ENCODE measurements at regions not wholly inside any gene's neighbourhood (a gene's known extent, or its start where the extent isn't known, plus 50 kb on each side); places are given as distances from the start of the nearest gene placed in this dataset.
"Not testable (repeated sequence)": the region's sequence is repeated elsewhere in the genome, so short reads cannot be mapped to it uniquely, and the experiment has no call there.

- no peak for DNase-seq (ENCODE audit: low read depth)
Observed at GRCh38 chr2:207328944-207329386, 163.2 kb upstream of the KLF7 start.

GRCh38 chr2:207330912-207331311 lies 165.2 kb upstream of the KLF7 start:
- DNase-seq (ENCODE audit: low read depth): no peak

GRCh38 chr2:207331674-207332073 lies 165.9 kb upstream of the KLF7 start:
- no peak for DNase-seq (ENCODE audit: low read depth)

GRCh38 chr2:207332480-207333212 lies 166.9 kb upstream of the KLF7 start:
- no peak for DNase-seq (ENCODE audit: low read depth)

GRCh38 chr2:207333599-207334300 lies 168.0 kb upstream of the KLF7 start:
- no peak for DNase-seq (ENCODE audit: low read depth)

GRCh38 chr2:207334301-207334623 lies 168.5 kb upstream of the KLF7 start:
- no peak for DNase-seq (ENCODE audit: low read depth)

GRCh38 chr2:207334624-207335371 lies 169.1 kb upstream of the KLF7 start:
- DNase-seq (ENCODE audit: low read depth): no peak

GRCh38 chr2:207337234-207338219 lies 171.8 kb upstream of the KLF7 start:
- DNase-seq (ENCODE audit: low read depth): no peak

- DNase-seq (ENCODE audit: low read depth): no peak
Observed at GRCh38 chr2:207338220-207338607, 172.5 kb upstream of the KLF7 start.

- DNase-seq (ENCODE audit: low read depth): no peak
Observed at GRCh38 chr2:207338610-207339009, 172.9 kb upstream of the KLF7 start.

- DNase-seq (ENCODE audit: low read depth): no peak
Observed at GRCh38 chr2:207341112-207341750, 175.5 kb upstream of the KLF7 start.

GRCh38 chr2:207341804-207342203 lies 176.1 kb upstream of the KLF7 start:
- DNase-seq (ENCODE audit: low read depth): no peak

GRCh38 chr2:207344596-207345394 lies 179.0 kb upstream of the KLF7 start:
- DNase-seq (ENCODE audit: low read depth): not testable (repeated sequence)

- no peak for DNase-seq (ENCODE audit: low read depth)
Observed at GRCh38 chr2:207351171-207351570, 178.6 kb upstream of the CREB1 start.

- DNase-seq (ENCODE audit: low read depth): no peak
Observed at GRCh38 chr2:207352978-207353671, 176.6 kb upstream of the CREB1 start.

GRCh38 chr2:207353836-207354235 lies 175.9 kb upstream of the CREB1 start:
- DNase-seq (ENCODE audit: low read depth): no peak

- DNase-seq (ENCODE audit: low read depth): no peak
Observed at GRCh38 chr2:207354462-207354861, 175.3 kb upstream of the CREB1 start.

GRCh38 chr2:207356567-207356966 lies 173.2 kb upstream of the CREB1 start:
- DNase-seq (ENCODE audit: low read depth): no peak

- DNase-seq (ENCODE audit: low read depth): no peak
Observed at GRCh38 chr2:207357216-207357615, 172.5 kb upstream of the CREB1 start.

- no peak for DNase-seq (ENCODE audit: low read depth)
Observed at GRCh38 chr2:207362716-207363115, 167.0 kb upstream of the CREB1 start.

Data from stimulated activated CD8-positive, alpha-beta memory T cell treated with anti-CD3 and anti-CD28 coated beads, Interleukin-15, amount 100 ng/mL, for 1 hour (primary cell).